Peyer's patch (tissue), 4 donors: ENCODE measurements at regions not wholly inside any gene's neighbourhood (a gene's known extent, or its start where the extent isn't known, plus 50 kb on each side); places are given as distances from the start of the nearest gene placed in this dataset.

Experiments used
- CTCF ChIP-seq, 6 experiments: fragments of 450-650 bp in 4 of 6; fragments of 200-600 bp in 2 of 6; sonication (generic) in 1 of 6; IDR thresholded peaks; one replicate each; pipeline ENCODE4 v1.5.1; 2017 to 2019; ENCODE audit warnings: antibody characterized with exemption in 6 of 6, mild to moderate bottlenecking in 3 of 6, moderate library complexity in 1 of 6
- POLR2A ChIP-seq, 2 donors: fragments of 450-650 bp; IDR thresholded peaks; one replicate each; pipeline ENCODE4 v1.5.1; 2017; ENCODE audit warnings: antibody characterized with exemption in 2 of 2, mild to moderate bottlenecking in 2 of 2, moderate library complexity in 2 of 2

GRCh38 chr6:56400273-56400672 lies 152.9 kb upstream of the COL21A1 start:
- TF ChIP-seq CTCF (IDR thresholded peaks at IDR 0.05) (no peak), POLR2A (IDR thresholded peaks at IDR 0.05) (no peak)
